ENCODE measurements at regions not wholly inside any gene's neighbourhood (a gene's known extent, or its start where the extent isn't known, plus 50 kb on each side); places are given as distances from the start of the nearest gene placed in this dataset.

DNA sequence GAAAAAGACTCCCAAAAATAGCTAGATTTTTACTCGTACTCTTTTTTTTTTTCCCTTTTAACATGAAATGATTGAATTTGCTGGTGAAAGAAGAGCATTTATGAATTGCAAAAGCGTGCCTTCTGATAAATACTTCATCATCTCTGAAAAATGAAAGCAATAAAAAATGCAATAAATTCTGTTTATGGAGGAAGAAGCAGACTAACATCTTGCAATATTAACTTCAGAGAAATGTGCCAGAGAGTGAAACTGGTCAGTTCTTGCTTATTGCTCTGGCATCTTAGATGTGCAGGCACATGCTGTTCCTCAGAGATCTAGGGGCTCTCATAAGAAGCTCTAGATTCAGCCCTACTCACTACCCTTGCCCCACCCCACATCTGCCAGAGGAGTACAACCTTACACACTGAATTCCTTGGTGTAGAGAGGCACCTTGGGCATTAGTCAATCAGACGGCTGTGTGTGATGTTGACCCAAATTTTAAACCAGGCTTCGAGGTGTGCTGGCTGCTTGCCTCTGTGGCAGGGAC is 891.1 kb upstream of the GHITM start:
- POLR2A ChIA-PET = no interaction called here
- TF ChIP-seq, protein P1, sequence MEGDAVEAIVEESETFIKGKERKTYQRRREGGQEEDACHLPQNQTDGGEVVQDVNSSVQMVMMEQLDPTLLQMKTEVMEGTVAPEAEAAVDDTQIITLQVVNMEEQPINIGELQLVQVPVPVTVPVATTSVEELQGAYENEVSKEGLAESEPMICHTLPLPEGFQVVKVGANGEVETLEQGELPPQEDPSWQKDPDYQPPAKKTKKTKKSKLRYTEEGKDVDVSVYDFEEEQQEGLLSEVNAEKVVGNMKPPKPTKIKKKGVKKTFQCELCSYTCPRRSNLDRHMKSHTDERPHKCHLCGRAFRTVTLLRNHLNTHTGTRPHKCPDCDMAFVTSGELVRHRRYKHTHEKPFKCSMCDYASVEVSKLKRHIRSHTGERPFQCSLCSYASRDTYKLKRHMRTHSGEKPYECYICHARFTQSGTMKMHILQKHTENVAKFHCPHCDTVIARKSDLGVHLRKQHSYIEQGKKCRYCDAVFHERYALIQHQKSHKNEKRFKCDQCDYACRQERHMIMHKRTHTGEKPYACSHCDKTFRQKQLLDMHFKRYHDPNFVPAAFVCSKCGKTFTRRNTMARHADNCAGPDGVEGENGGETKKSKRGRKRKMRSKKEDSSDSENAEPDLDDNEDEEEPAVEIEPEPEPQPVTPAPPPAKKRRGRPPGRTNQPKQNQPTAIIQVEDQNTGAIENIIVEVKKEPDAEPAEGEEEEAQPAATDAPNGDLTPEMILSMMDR (IDR thresholded peaks at IDR 0.05; ENCODE audit: control extremely low read depth, extremely low read depth, low read depth, missing control alignments) = no peak

DNA sequence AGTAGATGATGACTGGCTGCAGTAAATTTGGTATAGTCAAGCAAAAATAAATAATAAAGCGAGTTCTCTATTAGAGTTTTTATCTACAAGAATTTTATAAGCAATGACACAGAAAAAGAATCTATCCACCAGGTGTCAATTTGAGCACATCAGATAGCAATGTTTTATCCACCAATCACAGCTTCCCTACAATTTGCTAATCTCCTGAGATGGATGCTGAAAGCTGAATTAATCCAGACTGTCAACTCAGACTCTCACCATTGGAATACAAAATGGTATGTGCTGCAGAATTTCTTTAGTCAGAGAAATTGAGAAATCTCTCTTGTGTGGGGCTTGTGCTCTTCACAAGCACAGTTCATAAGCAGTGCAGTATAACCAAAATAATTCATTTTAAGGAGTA is 888.9 kb upstream of the GHITM start:
- DNase-seq (ENCODE audit: extremely low spot score) = no peak
- TF ChIP-seq, protein P1 (IDR thresholded peaks at IDR 0.05; ENCODE audit: control extremely low read depth, extremely low read depth, low read depth, missing control alignments) = no peak
- ChIA-PET POLR2A (no interaction called here), CTCF (no interaction called here)

More for the DNA sequence above, 891.1 kb upstream of the GHITM start:
- no peak for DNase-seq (ENCODE audit: extremely low spot score)
- CTCF ChIA-PET = interaction anchor here (1.9 kb wide), 1 partner anchor 14 kb away, joined by 5 read pairs; no protein-coding TSS in a partner anchor

DNA sequence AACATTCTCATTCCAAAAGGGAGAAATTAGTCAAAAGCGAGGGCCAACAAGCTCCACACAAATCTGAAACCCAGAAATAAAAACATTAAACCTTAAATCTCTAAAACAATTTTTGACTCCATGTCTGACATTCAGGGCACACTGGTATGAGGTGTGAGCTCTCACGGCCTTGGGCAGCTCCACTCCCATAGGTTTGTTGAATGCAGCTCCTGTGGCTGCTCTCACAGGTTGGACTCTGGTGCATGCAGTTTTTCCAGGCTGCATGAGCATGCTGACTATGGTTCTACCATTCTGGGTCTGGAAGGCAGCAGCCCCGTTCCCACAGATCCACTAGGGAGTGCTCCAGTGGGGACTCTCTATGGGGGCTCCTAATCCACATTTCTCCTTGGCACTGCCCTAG is 887.1 kb upstream of the GHITM start:
- CTCF ChIA-PET = no interaction called here
- TF ChIP-seq, protein P1 (IDR thresholded peaks at IDR 0.05; ENCODE audit: control extremely low read depth, extremely low read depth, low read depth, missing control alignments) = no peak
- no peak for DNase-seq (ENCODE audit: extremely low spot score)
- POLR2A ChIA-PET = no interaction called here

DNA sequence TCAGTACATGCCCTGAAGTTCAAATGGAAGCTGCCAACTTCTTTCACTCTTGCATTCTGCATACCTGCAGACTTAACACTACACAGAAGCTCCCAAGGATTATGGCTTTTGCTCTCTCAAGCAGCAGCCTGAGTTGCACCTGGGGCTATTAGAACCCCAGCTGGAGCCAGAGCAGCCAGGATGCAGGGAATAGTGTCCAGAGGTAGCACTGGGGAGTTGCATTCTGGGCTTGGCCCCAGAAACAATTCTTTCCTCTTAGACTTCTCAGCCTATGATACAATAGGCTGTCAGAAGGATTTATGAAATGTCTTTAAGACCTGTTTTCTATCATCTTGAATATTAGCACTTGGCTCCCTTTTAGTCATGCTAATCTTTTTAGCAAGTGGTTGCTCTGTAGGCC is 886.7 kb upstream of the GHITM start:
- TF ChIP-seq, protein P1 (IDR thresholded peaks at IDR 0.05; ENCODE audit: control extremely low read depth, extremely low read depth, low read depth, missing control alignments) = no peak
- CTCF ChIA-PET = no interaction called here
- DNase-seq (ENCODE audit: extremely low spot score) = no peak
- POLR2A ChIA-PET = no interaction called here

DNA sequence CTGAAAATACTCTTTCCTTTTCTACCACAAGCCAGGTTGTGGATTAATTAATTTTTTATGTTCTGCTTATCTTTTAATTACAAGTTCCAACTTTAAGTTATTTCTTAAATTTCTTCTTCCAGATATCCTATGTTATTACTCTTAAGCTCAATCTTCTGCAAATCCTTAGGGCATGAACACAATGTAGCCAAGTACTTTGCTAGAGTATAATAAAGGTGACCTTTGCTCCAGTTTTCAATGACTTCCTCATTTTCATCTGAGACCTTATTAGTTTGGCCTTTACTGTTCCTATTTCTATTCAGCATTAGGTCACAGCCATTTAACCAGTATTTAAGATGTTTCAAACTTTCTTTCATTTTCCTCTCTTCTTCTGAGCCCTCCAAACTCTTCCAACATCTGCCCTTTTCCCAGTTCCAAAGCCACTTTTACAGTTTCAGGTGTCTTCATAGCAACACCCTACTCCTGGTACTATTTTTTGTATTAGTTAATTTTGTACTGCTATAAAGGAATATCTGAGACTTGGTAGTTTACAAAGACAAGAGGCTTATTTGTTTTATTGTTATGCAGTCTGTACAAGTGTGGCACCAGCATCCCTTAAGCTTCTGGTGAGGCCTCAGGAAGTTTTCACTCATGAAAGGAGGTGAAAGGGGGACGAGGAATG is 886.2 kb upstream of the GHITM start:
- ChIA-PET POLR2A (no interaction called here), CTCF (no interaction called here)
- no peak for DNase-seq (ENCODE audit: extremely low spot score)
- TF ChIP-seq, protein P1 (IDR thresholded peaks at IDR 0.05; ENCODE audit: control extremely low read depth, extremely low read depth, low read depth, missing control alignments) = no peak

DNA sequence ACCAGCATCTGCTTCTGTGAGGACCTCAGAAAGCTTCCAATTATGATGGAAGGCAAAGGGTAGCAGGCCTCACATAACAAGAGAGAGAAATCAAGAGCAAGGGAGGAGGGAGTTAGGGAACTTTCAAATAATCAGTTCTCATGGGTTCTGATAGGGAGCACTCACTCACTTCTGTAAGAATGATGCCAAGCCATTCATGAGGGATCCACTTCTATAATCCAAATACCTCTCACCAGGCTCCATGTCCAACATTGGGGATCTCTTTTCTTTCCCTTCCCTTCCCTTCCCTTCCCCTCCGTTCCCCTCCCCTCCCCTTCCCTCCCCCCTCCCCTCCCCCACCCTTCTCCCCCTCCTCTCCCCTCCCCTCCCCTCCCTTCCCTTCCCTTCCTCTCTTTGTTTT is 884.6 kb upstream of the GHITM start:
- ChIA-PET CTCF (no interaction called here), POLR2A (no interaction called here)
- TF ChIP-seq, protein P1 (IDR thresholded peaks at IDR 0.05; ENCODE audit: control extremely low read depth, extremely low read depth, low read depth, missing control alignments) = no peak
- no peak for DNase-seq (ENCODE audit: extremely low spot score)

Measured in GM10248 (cell line).